ENCODE measurements at regions not wholly inside any gene's neighbourhood (a gene's known extent, or its start where the extent isn't known, plus 50 kb on each side); places are given as distances from the start of the nearest gene placed in this dataset.
"Not testable (repeated sequence)": the region's sequence is repeated elsewhere in the genome, so short reads cannot be mapped to it uniquely, and the experiment has no call there.

- DNase-seq = not testable (repeated sequence)
These were observed 245.0 kb upstream of the CDH2 start for GRCh38 chr18:28421950-28422349.

GRCh38 chr18:28412521-28412920, 235.6 kb upstream of the CDH2 start:
- DNase-seq = no peak

GRCh38 chr18:28411806-28412205, 234.9 kb upstream of the CDH2 start:
- no peak for DNase-seq

DNA sequence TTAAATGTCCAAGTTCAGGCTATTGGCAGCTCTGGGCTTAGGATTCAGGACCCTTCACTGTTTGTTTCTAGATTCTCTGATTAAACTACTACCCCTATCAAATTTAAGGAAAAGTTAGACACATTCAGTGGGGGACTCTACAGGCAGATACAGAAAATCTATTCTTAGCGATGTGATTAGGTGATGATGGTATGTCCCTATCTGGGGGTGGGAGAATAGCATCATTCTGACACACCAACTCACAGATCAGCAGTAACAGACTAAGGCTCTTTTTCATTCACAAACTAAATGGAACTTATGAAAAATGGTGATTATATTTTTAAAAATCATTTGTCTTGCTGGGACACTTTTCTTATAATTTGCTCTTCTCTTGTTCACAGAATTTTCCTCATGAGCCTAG, 232.9 kb upstream of the CDH2 start:
- no peak for DNase-seq

- no peak for DNase-seq
These were observed 231.6 kb upstream of the CDH2 start for GRCh38 chr18:28408528-28408927.

DNA sequence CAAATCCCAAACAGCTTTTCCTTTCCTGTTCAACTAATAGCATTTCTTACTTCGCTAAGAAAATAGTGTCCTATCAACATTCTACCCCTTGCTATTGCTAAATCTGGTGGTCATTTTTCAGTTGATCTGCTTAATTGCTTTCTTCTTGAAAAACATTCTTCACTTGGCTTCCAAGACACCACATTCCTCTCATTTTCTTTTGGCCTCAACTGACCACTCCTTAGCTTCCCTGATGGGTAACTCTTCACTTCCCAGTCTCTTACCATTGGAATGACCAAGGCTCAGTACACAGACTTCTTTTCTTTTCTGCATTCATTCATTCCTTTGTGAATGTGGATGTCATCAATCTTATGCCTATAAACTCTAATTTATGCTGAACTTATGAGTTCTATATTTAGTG, 230.8 kb upstream of the CDH2 start:
- DNase-seq = no peak

DNA sequence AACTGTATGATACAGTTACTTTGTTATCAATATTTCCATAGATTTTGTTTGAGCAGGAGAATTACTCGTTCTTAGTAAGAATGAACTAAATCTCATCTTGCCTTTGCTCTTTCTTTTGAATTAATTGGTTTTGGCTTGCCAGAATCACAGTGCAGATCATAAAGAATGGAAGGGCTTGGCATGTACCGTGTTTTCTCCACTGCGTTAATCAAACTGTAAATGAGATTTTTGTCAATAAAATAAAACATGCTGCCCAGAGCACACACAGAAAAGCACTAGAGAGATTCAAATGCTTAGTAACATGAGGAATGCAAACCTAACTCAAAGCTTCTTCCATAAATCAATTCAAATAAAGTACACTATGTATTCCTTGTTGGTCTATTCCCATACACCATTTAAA, 229.6 kb upstream of the CDH2 start:
- no peak for DNase-seq

- no peak for DNase-seq
These were observed 227.8 kb upstream of the CDH2 start for GRCh38 chr18:28404694-28405093.

GRCh38 chr18:28399781-28400362, 222.9 kb upstream of the CDH2 start:
- no peak for DNase-seq

GRCh38 chr18:28398471-28398870, 221.5 kb upstream of the CDH2 start:
- no peak for DNase-seq

GRCh38 chr18:28390022-28390421, 213.1 kb upstream of the CDH2 start:
- no peak for DNase-seq

DNA sequence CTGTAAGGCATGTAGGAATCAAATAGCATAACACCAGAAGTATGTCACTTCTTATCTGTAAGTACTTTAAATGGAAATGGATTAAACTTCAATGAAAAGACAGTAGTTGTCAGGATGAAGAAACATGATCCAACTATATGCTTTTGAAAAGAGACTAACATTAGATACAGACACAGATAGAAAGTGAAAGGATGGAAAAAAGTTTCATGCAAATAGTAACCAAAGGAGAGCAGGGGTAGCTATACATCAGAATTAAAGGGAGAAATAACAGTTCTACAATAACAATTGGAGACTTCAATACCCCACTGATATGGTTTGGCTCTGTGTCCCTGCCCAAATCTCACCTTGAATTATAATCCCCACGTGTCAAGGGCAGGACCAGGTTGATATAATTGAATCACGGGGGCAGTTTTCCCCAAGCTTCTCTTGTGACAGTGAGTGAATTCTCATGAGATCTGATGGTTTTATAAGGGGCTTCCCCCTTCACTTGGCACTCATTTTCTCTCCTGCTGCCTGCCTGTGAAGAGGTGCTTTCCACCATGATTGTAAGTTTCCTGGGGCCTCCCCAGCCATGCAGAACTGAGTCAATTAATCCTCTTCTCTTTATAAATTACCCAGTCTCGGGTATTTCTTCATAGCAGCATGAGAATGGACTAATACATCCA, 205.4 kb upstream of the CDH2 start:
- no peak for DNase-seq

DNA sequence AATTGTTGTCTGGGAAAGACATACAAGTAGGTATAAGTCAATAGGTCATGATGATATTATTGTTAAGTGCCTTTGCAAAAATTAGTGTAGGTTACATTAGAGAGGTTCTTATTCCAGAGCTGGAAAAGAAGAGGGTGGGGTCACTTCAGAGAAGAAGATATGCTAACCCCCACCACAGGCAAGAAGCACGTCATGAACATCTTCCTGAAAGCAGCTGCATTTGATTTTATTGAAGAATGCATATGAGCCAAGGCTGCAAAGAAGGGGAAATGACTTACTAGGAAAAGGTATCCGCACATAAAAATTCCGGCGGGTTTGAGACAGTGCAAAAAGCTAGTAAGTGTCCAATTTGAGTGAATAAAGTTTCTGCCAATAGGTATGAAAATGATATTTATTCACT, 195.3 kb upstream of the CDH2 start:
- no peak for DNase-seq

DNA sequence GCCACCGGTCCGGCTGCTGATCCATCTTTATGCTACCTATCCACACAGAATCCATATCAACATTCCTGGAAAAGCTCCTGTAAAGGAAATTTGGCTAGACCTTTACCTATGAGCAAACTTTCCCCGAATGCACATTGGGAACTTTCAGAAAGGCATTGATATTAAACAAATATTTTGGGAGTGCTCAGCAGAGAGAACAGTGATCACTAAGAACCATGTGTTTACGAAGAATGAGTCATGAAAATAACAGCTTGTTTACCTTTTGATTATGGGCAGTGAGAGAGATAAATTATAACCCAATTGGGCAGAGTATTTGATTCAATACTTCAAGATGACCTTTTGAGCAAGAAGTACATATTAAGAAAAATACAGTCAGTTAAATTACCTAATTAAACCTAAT, 189.7 kb upstream of the CDH2 start:
- DNase-seq = no peak

- no peak for DNase-seq
These were observed 188.5 kb upstream of the CDH2 start for GRCh38 chr18:28365411-28365831.

DNA sequence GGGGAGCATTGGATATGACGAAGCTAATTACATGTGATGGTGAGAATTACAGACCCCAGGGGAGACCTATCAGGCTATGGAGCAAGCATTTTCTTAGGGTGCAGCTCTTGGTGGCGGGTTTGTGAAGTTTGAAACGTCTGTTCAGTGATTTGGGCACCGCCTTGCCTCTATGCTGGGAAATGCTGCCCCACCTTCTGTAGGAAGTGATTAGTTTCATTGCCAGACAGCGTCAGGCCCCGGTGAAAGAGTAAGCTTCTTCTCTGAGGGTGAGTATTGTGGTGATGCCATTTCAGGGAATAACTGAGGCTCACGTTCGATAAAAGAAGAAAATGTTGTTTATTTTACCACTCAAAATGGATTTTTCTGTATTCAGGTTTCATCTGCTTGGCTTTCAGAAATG, 186.2 kb upstream of the CDH2 start:
- DNase-seq = no peak

GRCh38 chr18:28359176-28359575, 182.2 kb upstream of the CDH2 start:
- no peak for DNase-seq

DNA sequence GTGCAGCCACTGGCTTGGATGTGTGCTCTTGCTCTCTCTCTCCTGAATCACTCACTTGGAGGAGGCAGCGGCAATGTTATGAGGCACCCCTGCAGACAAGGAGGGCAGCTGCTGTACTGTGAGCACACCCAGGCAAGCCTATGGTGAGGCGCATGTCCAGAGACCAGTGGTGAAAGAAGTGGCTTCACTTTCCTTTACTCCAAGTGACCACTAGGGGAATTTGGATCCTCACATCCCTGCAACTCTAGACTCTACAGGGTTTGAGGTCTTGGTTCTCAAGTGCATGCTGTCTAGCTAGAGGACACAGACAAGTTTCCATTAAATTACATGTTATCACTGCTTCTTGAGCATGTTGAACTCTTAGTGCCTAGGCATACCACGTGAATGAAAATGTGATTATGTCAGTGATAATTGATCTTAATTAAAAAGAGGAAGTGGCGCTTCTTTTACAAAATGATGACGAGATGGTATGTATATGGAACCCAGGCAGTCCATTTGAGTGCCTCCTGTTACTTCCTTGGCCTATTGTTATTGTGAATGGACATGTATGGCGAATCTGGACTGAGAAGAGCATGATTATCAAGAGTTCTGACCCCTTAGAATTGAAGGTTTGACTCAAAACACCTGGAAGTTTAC, 181.0 kb upstream of the CDH2 start:
- no peak for DNase-seq

GRCh38 chr18:28350821-28351220, 173.9 kb upstream of the CDH2 start:
- DNase-seq = no peak

- no peak for DNase-seq
These were observed 165.3 kb upstream of the CDH2 start for GRCh38 chr18:28342231-28342630.

GRCh38 chr18:28338316-28338715, 161.4 kb upstream of the CDH2 start:
- no peak for DNase-seq

- DNase-seq = no peak
These were observed 157.6 kb upstream of the CDH2 start for GRCh38 chr18:28334516-28334915.

- DNase-seq = no peak
These were observed 155.1 kb upstream of the CDH2 start for GRCh38 chr18:28332071-28332470.

DNA sequence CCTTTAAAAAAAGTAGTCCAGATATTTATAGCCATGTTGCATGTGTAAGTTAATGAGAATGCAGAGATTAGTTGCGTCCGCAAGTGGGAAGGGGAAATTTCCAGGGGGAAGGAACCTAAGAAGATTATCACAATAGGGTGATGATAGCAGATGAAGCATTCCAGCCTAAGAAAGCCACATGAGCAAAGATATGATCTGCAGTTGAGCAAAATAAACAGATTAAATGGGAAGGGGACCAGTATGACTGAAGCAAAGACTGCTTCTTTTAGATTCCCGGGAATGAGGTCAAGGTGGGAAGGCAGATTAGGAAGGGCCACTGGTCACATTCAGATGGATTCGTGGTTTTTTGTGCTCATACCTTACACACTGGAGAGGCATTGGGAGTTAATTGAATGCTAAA, 154.6 kb upstream of the CDH2 start:
- no peak for DNase-seq

- DNase-seq = no peak
These were observed 136.7 kb upstream of the CDH2 start for GRCh38 chr18:28313602-28314001.

Data from retina (tissue), 1 donor.